Fibroblast of skin of scalp (primary cell): ENCODE measurements at regions not wholly inside any gene's neighbourhood (a gene's known extent, or its start where the extent isn't known, plus 50 kb on each side); places are given as distances from the start of the nearest gene placed in this dataset.
"Not testable (repeated sequence)": the region's sequence is repeated elsewhere in the genome, so short reads cannot be mapped to it uniquely, and the experiment has no call there.

Experiments used
- DNase-seq: peaks from one replicate; pipeline ENCODE4 v3.0.0-alpha.2; 2013

DNA sequence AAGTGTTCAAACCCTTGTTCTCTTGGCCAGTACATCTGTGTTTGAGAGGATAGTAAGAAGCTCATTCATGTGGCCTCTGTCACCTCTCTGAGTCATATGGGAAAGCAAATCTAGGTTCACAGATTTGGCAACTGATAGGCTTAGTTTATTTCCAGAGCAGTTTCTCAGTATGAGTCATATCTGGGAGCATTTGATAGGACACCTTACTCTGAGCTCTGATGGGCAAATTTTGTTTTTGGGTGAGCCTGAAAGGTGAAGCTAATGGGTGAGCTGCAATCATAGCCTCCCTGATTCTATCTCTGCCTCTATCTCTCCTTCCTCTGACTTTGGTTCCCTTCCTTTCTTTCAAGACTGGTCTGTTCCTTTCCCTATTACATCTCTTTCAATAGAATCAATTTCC, 134.4 kb downstream of the S1PR1 start:
- peak; percentile 29 for DNase-seq

DNA sequence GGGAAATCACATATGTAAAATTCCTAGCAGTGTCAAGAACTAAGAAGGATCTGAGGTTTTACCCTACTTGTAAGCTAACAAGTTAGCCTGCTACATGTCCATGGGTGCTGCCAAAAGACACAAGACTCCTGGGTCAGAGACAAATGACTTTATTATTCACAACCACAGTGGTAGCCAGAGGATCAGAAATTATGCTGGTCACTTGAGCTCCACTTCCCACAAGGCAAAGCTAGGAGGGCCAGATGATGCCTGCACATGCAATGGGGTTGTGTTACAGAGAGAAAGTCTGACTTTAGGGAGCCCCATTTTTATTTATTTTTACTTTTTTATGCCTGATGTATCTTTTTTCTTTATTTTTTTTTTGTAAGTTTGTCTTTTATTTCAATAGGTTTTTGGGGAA, 136.8 kb downstream of the S1PR1 start:
- DNase-seq: no peak

GRCh38 chr1:101375448-101375847, 138.6 kb downstream of the S1PR1 start:
- DNase-seq: not testable (repeated sequence)

GRCh38 chr1:101376121-101377083, 139.6 kb downstream of the S1PR1 start:
- DNase-seq: no peak

DNA sequence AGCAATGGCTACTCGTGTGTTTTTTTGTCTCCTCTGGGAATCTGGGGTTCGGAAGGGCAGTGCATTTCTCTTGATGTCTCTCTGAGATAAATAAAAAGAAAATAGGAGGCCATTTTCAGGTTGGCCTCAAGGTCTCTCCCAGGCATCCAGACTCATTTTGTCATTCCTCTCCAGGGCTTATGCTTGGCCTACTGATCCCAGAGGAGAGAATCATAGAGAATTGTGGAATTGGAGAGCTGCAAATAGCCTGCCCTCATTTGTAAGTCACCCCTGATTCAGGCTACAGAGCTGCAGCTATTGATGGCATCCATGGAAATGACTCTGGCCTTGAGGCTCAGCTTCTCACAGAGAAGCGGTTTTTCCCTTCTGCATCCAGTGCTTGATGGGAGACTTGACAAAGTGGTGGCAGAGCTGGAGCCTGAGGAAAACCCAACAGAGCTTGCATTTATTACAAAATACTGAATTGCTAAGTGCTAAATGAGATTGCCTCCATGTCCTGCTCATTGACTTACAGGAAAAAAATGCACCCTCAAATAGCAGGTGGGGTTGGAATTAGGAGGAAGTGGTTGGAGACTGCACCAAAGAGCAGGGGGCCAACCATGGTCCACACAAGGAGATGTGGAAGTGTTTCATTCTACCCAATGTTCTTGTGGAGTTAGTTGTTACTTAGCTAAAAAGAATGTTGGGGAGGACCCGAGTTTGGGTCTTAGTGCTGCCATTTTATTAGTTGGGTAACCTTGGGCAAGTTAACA, 140.4 kb downstream of the S1PR1 start:
- DNase-seq: no peak

DNA sequence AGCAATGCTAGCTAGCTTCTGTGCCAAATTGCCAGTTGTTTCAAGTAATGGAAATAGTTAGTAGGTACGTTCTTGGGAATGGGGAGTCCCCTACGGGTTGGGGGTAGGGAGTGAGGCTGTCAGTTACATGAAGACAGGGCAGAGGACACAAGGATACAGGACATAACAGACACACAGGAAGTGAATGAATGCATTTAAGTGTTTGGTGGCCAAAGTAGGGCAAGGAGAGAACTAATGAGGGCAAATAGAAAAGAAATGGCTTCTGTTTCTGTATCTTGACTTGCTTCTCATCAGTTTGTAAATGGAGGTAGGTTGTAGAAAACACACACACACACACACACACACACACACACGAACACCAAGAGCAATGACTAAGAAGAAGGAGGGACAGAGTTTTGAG, 142.2 kb downstream of the S1PR1 start:
- DNase-seq: no peak

GRCh38 chr1:101379950-101380349, 143.1 kb downstream of the S1PR1 start:
- DNase-seq: no peak

DNA sequence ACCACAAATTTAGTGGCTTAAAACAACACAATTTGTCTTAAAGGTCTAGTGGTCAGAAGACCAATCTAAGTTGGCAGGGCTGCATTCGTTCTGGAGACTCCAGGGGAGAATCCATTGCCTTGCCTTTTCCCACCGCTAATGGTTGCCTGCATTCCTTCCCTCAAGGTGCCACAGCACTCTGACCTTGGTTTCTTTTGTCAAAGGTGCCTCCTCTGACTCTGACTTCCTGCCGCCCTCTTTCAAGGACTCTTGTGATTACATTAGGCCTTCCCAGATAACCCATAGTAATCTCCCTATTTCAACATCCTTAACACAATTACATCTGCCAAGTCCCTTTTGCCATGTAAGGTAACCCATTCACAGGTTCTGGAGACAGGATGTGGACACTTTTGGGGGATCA, 145.3 kb downstream of the S1PR1 start:
- no peak for DNase-seq

DNA sequence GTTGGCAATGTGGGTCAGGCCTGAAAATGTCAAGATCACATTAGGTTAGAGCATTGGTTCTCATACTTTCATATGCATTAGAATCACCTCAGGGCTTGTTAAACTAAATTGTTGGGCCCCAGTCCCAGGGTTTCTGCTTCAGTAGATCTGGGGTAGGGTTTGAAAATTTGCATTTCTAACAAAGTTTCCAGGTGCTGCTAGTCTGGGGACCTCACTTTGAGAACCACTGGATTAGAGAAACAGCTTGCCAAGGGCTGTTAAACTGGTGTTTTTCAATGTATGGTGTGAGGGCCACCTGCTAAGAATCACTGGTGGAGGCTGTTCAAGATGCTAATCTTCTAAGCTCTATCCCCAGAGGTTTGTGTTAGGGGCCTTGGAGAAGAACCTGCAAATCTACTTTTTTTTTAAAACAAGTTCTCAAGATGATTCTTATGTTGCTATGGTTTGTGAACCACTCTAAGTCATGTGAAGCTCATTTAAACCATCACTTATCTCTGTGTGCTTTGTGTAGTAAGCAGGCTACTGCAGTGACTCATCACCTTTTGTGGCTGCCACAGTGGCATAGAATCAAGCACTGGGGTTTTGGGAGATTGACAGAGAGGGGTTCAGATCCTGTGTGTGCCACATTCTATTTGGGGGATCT, 152.2 kb downstream of the S1PR1 start:
- no peak for DNase-seq

DNA sequence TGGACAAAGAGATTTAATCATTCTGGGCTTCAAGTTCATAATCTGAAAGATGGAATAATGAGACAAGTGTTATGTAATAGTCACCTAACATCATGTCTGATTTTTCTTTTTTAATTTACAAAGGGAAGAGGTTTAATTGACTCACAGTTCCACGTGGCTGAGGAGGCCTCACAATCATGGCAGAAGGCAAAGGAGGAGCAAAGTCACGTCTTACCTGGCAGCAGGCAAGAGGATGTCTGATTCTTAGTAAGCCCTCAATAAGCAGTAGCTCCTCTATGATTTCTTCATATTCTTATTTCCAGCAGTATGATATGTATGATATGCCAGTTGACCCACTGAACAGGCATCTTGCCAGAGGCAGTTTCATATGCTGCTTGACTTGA, 152.7 kb downstream of the S1PR1 start:
- no peak for DNase-seq

DNA sequence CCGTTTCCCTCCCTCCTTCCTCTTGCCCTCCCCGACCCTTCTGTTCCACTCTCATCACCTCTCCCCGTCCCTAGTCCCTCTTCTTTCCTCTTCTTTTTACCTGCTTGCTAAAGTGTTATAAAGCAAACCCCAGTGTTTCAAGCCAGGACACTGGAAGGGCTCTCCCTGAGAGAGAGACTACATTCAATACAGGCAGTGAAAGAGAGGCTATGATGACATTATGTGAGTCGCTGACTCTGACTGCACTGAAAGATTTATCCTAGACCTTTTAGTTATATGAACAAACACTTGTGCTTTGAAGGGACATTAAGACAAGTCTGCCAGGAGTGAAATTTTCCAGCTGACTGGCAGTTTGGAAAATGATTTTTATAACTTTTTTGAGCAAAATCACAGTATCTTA, 155.7 kb downstream of the S1PR1 start:
- no peak for DNase-seq

GRCh38 chr1:101394041-101394440, 157.2 kb downstream of the S1PR1 start:
- DNase-seq: peak; percentile 4

GRCh38 chr1:101399222-101399621, 162.4 kb downstream of the S1PR1 start:
- DNase-seq: no peak

GRCh38 chr1:101406271-101406670, 169.5 kb downstream of the S1PR1 start:
- DNase-seq: no peak

DNA sequence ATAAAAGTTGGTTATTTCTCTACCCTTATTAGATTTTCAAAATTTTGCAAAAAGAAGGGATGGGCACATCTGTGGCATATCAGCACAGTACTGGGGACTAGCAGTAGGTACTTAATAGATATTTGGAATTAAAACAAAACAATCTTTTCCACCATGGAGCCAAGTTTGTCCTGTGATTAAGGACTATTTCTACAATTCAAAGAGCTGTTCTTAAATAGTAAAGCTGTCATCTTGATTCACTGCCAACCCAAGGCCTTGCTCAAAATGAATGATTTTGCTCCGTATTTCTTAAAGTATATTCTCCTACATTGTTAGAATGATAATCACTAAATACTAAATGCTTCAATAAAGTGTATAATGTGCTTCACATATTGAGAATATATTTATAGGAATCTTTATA, 169.9 kb downstream of the S1PR1 start:
- DNase-seq: no peak

GRCh38 chr1:101407505-101408211, 170.8 kb downstream of the S1PR1 start:
- DNase-seq: no peak

- no peak for DNase-seq
Observed at GRCh38 chr1:101408212-101409042, 171.6 kb downstream of the S1PR1 start.

DNA sequence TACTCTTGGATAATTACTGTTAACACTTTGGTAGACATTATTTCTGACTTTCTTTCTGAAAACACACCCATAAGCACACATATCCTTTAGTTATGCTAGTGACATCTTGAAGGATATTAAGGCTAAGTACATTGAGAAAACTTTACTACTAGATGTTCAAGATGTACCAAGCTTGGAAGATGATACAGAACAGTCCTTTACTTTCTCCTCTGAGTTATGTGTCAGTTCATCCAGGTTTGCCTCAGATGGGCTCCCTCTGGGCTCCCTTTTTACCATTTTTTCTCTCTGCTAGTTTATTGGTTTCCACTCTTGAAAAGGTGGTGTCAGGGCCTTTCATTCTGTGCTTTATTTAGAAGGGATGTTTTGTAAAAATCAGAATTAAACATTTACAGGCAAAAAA, 172.3 kb downstream of the S1PR1 start:
- DNase-seq: no peak

DNA sequence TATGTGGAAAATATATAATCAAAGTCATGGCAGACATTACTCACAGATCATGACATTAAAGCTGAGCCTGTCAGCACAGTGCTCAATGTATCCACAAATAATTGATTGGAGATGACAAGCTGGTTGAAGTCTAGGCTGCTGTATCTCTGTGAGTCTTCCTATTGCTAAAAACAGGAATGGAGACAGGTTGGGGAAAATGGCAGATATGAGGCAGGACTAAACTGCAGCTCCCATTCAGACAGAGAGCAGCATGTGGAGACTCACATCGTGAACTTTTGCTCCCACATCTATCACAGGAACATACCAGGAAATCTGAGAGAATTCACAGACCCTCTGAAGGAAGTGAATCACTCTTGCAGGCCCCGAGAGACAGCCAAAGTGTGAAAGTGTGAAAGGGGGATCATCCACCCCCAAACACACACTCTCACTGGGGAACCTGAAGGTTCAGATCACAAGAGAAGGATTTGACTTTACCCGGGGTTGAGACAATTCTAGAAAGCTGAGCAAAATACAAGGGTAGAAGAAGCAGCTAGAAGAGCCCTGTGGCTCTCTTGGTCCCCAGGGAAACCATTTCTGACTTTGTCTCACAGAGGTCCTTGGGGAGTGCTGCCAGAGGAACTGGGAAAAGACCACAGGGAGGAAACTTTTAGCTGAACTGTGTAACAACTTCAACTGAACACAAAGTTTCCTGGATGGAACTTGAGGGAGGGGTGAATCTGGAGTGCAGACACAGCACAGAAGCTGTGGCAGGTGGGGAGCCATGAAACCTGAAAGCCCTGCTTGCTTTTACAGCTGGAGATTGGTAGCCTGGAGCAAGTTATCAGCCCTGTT, 173.4 kb downstream of the S1PR1 start:
- DNase-seq: no peak

GRCh38 chr1:101420406-101420805, 183.6 kb downstream of the S1PR1 start:
- no peak for DNase-seq

- not testable (repeated sequence) for DNase-seq
Observed at GRCh38 chr1:101428083-101428482, 191.3 kb downstream of the S1PR1 start.
